ENCODE measurements at regions not wholly inside any gene's neighbourhood (a gene's known extent, or its start where the extent isn't known, plus 50 kb on each side); places are given as distances from the start of the nearest gene placed in this dataset.
A peak's percentile ranks its signal among the peaks of the same experiment; 100 is the strongest.
"Not testable (repeated sequence)": the region's sequence is repeated elsewhere in the genome, so short reads cannot be mapped to it uniquely, and the experiment has no call there.

DNA sequence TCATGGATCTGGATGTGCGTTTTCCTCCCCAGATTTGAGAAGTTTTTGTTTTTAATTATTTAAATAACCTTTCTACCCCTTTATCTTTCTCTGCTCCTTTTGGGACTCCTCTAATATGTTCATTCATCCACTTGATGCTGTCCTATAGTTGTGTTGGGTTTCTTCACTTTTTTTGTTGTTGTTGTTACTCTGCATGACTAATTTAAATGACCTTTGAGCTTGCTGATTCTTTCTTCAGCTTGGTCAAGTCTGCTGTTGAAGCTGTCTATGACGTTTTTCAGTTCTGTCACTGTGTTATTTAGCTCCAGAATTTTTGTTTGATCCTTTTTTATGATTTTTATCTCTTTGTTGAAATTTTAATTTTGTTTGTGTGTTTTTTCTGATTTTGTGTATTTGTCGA, 463.6 kb upstream of the ALCAM start:
- no peak for DNase-seq

GRCh38 chr3:104906001-104906639, 460.6 kb upstream of the ALCAM start:
- DNase-seq, result peak; percentile 4

DNA sequence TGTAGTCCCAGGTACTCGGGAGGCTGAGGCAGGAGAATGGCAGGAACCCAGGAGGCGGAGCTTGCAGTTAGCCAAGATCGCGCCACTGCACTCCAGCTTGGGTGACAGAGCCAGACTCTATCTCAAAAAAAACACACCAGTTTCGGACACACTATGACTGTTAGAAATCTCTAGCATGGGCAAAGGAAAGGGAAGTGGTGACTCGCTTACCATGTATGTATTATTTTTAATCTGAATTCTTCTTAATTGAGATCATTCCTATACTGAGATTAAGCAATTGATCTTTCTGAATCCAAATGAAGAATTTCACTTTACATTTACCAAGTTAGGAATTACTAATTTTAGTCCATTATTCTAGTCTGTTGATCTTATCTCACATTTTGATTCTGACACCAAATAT, 459.2 kb upstream of the ALCAM start:
- DNase-seq, result no peak

GRCh38 chr3:104908761-104909160, 457.9 kb upstream of the ALCAM start:
- no peak for DNase-seq

- DNase-seq, result no peak
Observed at GRCh38 chr3:104909198-104909597, 457.5 kb upstream of the ALCAM start.

DNA sequence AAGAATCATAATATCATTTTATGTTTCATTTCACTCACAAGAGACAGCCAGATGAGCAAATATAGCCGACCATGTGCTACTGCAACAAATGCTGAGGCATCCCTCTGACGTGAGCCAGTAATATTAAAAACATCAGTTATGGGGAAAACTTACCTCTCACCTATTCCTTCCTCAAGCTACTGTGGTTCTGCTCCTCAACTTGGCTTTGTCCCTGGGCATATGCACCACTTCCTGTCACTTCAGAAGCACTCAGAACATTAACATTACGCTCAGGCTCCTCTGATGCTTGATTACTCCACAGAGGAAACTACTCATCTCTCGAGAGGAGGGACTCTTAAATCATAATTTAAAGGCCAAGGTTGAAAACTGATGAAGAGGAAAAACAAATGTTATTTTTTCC, 457.0 kb upstream of the ALCAM start:
- no peak for DNase-seq

- no peak for DNase-seq
Observed at GRCh38 chr3:104911376-104911775, 455.3 kb upstream of the ALCAM start.

DNA sequence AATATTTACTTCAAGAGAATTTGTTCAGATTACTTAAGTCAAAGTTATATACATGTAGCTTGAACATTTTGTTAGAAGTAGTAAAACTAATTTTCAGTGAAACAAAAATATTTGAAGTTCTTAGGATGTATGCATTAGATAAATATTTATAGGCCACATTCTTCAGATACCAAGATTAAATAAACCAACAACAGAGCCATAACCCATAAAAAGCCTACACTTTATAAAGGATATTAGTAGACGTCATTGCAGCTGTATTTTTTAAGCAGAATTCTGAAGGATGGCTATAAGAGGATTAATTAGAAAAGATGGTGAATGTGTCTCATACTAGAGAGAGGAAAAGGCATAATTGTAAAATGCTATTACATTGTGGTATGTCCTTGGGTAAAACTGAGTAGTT, 449.7 kb upstream of the ALCAM start:
- DNase-seq, result no peak

GRCh38 chr3:104920512-104920911, 446.2 kb upstream of the ALCAM start:
- no peak for DNase-seq

GRCh38 chr3:104933972-104934371, 432.7 kb upstream of the ALCAM start:
- no peak for DNase-seq

- DNase-seq, result no peak
Observed at GRCh38 chr3:104935613-104936012, 431.1 kb upstream of the ALCAM start.

GRCh38 chr3:104939196-104939595, 427.5 kb upstream of the ALCAM start:
- no peak for DNase-seq

DNA sequence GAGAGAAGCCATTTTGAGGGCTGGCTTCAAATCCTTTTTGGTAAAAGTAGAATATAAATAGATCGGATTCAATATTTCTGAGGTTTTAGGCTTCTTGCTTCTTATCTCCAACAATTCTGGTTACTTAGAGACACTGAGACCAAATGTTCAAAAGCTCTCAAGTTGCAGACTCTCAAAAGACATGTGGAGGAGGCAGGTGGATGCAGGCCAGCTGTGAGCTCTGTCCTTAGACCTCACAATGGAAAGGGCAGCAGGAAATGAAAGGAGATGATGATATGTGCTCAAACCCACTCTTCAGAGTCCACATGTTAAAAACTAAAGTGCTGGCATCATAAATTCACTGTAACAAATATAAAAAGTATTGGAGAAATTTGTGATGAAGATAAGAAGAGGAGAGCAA, 424.9 kb upstream of the ALCAM start:
- DNase-seq, result no peak

DNA sequence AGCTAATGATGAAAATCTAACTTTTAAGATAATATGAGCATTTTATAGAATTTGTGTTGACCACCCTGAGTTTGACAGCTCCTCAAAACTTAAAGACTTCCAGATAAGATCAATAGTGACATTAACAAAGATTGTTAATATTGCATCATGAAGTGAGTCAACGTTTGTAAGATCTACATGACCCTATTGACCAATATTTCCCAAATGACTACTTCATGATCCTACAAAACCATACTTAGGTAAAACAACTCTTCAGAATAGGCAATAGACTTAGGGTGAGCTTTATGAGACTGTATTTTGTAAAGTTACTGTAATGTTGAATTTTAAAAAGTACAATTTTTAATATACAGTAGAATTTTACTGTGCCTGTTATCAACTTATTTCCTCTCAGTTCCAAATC, 422.7 kb upstream of the ALCAM start:
- no peak for DNase-seq

DNA sequence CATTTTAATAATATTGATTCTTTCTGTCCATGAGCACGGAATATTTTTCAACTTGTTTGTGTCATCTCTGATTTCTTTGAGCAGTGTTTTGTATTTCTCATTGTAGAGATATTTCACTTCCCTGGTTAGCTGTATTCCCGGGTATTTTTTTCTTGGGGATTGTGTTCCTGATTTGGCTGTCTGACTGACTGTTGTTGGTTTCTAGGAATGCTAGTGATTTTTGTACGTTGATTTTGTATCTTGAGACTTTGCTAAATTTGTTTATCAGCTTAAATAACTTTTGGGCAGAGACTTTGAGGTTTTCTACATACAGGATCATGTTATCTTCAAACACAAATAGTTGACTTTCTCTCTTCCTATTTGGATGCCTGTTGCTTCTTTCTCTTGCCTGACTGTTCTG, 418.8 kb upstream of the ALCAM start:
- no peak for DNase-seq

- not testable (repeated sequence) for DNase-seq
Observed at GRCh38 chr3:104949810-104950209, 416.9 kb upstream of the ALCAM start.

DNA sequence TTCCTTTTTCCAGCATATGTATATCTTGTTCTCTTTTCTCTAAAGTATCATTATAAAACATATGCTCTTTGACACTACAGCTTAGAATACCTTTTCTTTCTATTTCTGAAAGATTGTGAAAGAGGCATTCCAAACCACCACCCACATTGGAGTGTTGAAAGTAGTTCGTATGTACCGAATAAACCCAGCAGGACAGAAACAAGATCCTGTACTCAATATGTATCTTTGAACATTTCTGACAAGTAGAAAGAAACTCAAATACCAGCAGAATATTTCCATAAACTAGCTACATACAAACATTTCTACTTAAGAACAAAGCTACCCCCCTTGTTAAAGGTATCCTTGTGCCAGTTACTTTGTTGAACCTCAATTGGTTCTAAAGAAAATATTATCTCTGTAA, 415.3 kb upstream of the ALCAM start:
- no peak for DNase-seq

GRCh38 chr3:104952146-104952972, 414.4 kb upstream of the ALCAM start:
- no peak for DNase-seq

GRCh38 chr3:104956620-104957345, 409.9 kb upstream of the ALCAM start:
- no peak for DNase-seq

GRCh38 chr3:104960579-104960978, 406.1 kb upstream of the ALCAM start:
- DNase-seq, result no peak

DNA sequence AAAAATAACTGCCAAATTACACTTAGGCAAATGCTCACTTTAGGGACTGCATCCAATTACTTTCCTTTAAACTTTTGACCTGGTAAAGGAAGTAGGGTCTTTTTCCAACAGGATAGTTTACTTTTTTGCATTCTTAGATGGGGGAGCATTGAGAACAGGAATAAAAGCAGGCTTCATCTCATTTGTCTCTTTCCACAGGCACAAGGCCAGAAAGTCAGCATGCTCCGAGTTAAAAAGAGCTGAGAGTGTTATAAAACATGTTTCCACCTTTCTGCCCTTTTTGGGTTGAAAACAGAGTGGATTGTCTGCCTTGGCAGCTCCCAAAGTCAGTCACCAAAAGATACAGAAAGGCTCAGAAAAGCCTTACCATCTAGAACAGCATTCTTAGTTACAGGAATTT, 404.9 kb upstream of the ALCAM start:
- DNase-seq, result no peak

DNA sequence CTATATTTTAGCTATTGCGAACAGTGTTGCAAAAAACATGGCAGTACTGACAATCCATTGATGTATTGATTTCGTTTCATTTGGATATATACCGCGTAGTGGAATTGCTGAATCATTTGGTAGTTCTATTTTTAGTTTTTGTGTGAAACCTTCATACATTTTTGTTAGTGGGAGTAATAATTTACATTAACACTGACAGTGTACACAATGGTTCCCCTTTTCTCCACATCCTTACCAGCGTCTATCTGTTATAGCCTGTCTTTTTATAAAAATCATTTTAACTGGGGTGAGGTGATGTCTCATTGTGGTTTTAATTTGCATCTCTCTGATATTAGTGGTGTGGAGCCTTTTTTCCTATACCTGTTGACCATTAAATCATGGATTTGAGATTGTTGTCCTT, 392.4 kb upstream of the ALCAM start:
- DNase-seq, result no peak

- no peak for DNase-seq
Observed at GRCh38 chr3:104977719-104978118, 389.0 kb upstream of the ALCAM start.

GRCh38 chr3:104982130-104982529, 384.6 kb upstream of the ALCAM start:
- no peak for DNase-seq

Data from activated gamma-delta T cell (primary cell).